Keratinocyte (primary cell): ENCODE measurements at regions not wholly inside any gene's neighbourhood (a gene's known extent, or its start where the extent isn't known, plus 50 kb on each side); places are given as distances from the start of the nearest gene placed in this dataset.

Experiments
- DNase-seq: peaks from one replicate; pipeline ENCODE4 v3.0.0-alpha.2; 2011; ENCODE audit warnings: low read depth, missing footprints, low spot score
- FAIRE-seq: peaks from 2 replicates; lab custom pipeline; 2011; peaks lifted over from hg19 to GRCh38; lab: Jason Lieb, UNC
- H2AFZ ChIP-seq: 2 replicates; pipeline ENCODE4 v1.6.0; 2012; ENCODE audit warnings: low read length, control low read depth, inconsistent platforms; ENCODE audit not compliant: control insufficient read depth
- H3K27ac ChIP-seq: 2 replicates; pipeline ENCODE4 v1.5.1; 2011; ENCODE audit warnings: low read length; ENCODE audit not compliant: control insufficient read depth, insufficient read depth
- H3K27me3 ChIP-seq: 3 replicates; pipeline ENCODE4 v1.6.0; 2011; ENCODE audit warnings: low read length; ENCODE audit not compliant: control insufficient read depth, insufficient read depth; ENCODE audit errors: extremely low read depth
- H3K36me3 ChIP-seq, 2 experiments: 2 replicates in 1 of 2; 3 replicates in 1 of 2; pipeline ENCODE4 v1.5.1; 2011; ENCODE audit warnings: low read length in 2 of 2, mild to moderate bottlenecking in 1 of 2; ENCODE audit not compliant: control insufficient read depth in 2 of 2, insufficient read depth in 2 of 2; ENCODE audit errors: extremely low read depth in 1 of 2
- H3K4me1 ChIP-seq: 3 replicates; pipeline ENCODE4 v1.5.1; 2011; ENCODE audit warnings: low read length; ENCODE audit not compliant: control insufficient read depth, insufficient read depth; ENCODE audit errors: extremely low read depth
- H3K4me2 ChIP-seq: 3 replicates; pipeline ENCODE4 v1.6.0; 2011; ENCODE audit warnings: low read depth, low read length; ENCODE audit not compliant: control insufficient read depth, insufficient read depth; ENCODE audit errors: extremely low read depth
- H3K4me3 ChIP-seq, 3 experiments: fragments of 200-600 bp in 1 of 3; sonication (generic) in 1 of 3; 2 replicates in 2 of 3; 3 replicates in 1 of 3; pipeline ENCODE4 v1.5.1; 2011 to 2016; ENCODE audit warnings: low read length in 3 of 3, mild to moderate bottlenecking in 3 of 3, control low read depth in 2 of 3, inconsistent platforms in 1 of 3, low read depth in 1 of 3, mixed read lengths in 1 of 3, mixed run types in 1 of 3, moderate library complexity in 1 of 3; ENCODE audit not compliant: control insufficient read depth in 2 of 3, insufficient read depth in 2 of 3; ENCODE audit errors: extremely low read depth in 1 of 3
- H3K79me2 ChIP-seq: 2 replicates; pipeline ENCODE4 v1.6.0; 2012; ENCODE audit warnings: low read length; ENCODE audit not compliant: control insufficient read depth, insufficient read depth
- H3K9ac ChIP-seq: 3 replicates; pipeline ENCODE4 v1.6.0; 2011; ENCODE audit warnings: low read length; ENCODE audit not compliant: control insufficient read depth, insufficient read depth; ENCODE audit errors: extremely low read depth
- H3K9me1 ChIP-seq: 3 replicates; pipeline ENCODE4 v1.6.0; 2011; ENCODE audit warnings: low read length; ENCODE audit not compliant: control insufficient read depth, insufficient read depth; ENCODE audit errors: extremely low read depth
- H3K9me3 ChIP-seq: 2 replicates; pipeline ENCODE4 v1.5.1; 2012; ENCODE audit warnings: low read depth, low read length; ENCODE audit not compliant: control insufficient read depth
- H4K20me1 ChIP-seq: 3 replicates; pipeline ENCODE4 v1.6.0; 2011; ENCODE audit warnings: low read length; ENCODE audit not compliant: control insufficient read depth, insufficient read depth; ENCODE audit errors: extremely low read depth
- CTCF ChIP-seq, 3 experiments: IDR thresholded peaks in 1 of 3; conservative IDR thresholded peaks in 1 of 3; optimal IDR thresholded peaks in 1 of 3; 2 replicates in 2 of 3; 3 replicates in 1 of 3; pipeline versions ENCODE3 to v1.5.1; 2011; ENCODE audit warnings: low read length in 3 of 3, mild to moderate bottlenecking in 3 of 3, moderate library complexity in 2 of 3, control low read depth in 1 of 3, inconsistent platforms in 1 of 3; ENCODE audit not compliant: insufficient read depth in 2 of 3; ENCODE audit errors: extremely low read depth in 1 of 3
- EZH2 ChIP-seq: IDR thresholded peaks from one replicate; pipeline ENCODE4 v1.6.1; 2012; ENCODE audit warnings: inconsistent platforms, mild to moderate bottlenecking, low read length, moderate library complexity
- dilution Hi-C: fragments of 300-500 bp; cut with MboI; formaldehyde crosslinking; loops from one replicate; pipeline ENCODE4 v1.7.0; 2020; ENCODE audit warnings: low sequenced_read_pairs; ENCODE audit not compliant: extremely low pct_ligation_motif_present

GRCh38 chr9:88799541-88800328 is 191.5 kb upstream of the S1PR3 start:
- dilution Hi-C loops: no loop called here
- TF ChIP-seq EZH2: no peak
- TF ChIP-seq CTCF (optimal IDR thresholded peaks at IDR 0.05 in 1 of 3, IDR thresholded peaks at IDR 0.05 in 1 of 3, conservative IDR thresholded peaks at IDR 0.05 in 1 of 3; ENCODE audit: extremely low read depth in 1 of 3, insufficient read depth in 2 of 3, low read length in 3 of 3): no peak
- Histone ChIP-seq H3K36me3 (no peaks in the 10 kb centered on the region), H3K4me1 (peaks cover 7% of the 10 kb centered on the region), H3K9ac (no peak overlapping the region), H2AFZ (no peak overlapping the region), H3K9me1 (no peaks in the 10 kb centered on the region), H3K4me3 (no peak overlapping the region), H3K27me3 (no peaks in the 10 kb centered on the region), H4K20me1 (no peaks in the 10 kb centered on the region), H3K9me3 (no peaks in the 10 kb centered on the region), H3K4me2 (no peak overlapping the region), H3K27ac (no peak overlapping the region), H3K79me2 (no peaks in the 10 kb centered on the region)
- DNase-seq (no peak), FAIRE-seq (no peak)

GRCh38 chr9:88800329-88800682 is 191.0 kb upstream of the S1PR3 start:
- Histone ChIP-seq H2AFZ (no peak overlapping the region), H3K27ac (no peak overlapping the region)
- dilution Hi-C loops: no loop called here

More at GRCh38 chr9:88800329-88800682, 191.0 kb upstream of the S1PR3 start:
- Histone ChIP-seq H3K9ac (no peak overlapping the region), H4K20me1 (no peaks in the 10 kb centered on the region), H3K4me2 (no peak overlapping the region), H3K36me3 (no peaks in the 10 kb centered on the region), H3K4me1 (peaks cover 7% of the 10 kb centered on the region), H3K27me3 (no peaks in the 10 kb centered on the region), H3K4me3 (no peak overlapping the region), H3K79me2 (no peaks in the 10 kb centered on the region), H3K9me1 (no peaks in the 10 kb centered on the region), H3K9me3 (no peaks in the 10 kb centered on the region)
- DNase-seq: no peak
- no peak for FAIRE-seq
- TF ChIP-seq EZH2 (no peak), CTCF (optimal IDR thresholded peaks at IDR 0.05 in 1 of 3, IDR thresholded peaks at IDR 0.05 in 1 of 3, conservative IDR thresholded peaks at IDR 0.05 in 1 of 3; ENCODE audit: extremely low read depth in 1 of 3, insufficient read depth in 2 of 3, low read length in 3 of 3) (no peak)
